HG02870 (cell line): ENCODE measurements at regions not wholly inside any gene's neighbourhood (a gene's known extent, or its start where the extent isn't known, plus 50 kb on each side); places are given as distances from the start of the nearest gene placed in this dataset.

ENCODE experiments used
- ATAC-seq: cut with Tn5 transposase; IDR thresholded peaks from one replicate; pipeline ENCODE4 v1.9.1; 2021; ENCODE audit warnings: mild to moderate bottlenecking, moderate library complexity; ENCODE audit not compliant: unreplicated experiment

DNA sequence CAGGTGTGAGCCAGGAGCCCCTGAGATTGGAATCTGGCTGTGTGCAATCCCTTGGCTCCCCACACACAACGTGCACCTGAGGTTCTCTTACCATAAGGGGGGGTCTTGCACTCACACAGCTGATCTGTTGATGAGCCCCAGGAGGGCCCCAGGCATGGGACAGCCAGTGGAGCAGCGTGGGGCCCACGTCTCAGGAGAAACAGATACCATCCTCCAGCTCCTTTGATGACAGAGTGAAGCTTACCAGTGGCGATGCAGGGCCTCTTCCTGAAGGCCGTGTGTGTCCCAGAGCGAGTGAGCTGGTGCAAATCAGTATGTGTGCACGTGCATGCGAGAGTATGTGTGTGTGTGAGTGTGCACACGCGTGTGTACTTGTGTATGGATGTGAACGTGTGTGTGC is 287.4 kb downstream of the IRX1 start:
- no peak for ATAC-seq

DNA sequence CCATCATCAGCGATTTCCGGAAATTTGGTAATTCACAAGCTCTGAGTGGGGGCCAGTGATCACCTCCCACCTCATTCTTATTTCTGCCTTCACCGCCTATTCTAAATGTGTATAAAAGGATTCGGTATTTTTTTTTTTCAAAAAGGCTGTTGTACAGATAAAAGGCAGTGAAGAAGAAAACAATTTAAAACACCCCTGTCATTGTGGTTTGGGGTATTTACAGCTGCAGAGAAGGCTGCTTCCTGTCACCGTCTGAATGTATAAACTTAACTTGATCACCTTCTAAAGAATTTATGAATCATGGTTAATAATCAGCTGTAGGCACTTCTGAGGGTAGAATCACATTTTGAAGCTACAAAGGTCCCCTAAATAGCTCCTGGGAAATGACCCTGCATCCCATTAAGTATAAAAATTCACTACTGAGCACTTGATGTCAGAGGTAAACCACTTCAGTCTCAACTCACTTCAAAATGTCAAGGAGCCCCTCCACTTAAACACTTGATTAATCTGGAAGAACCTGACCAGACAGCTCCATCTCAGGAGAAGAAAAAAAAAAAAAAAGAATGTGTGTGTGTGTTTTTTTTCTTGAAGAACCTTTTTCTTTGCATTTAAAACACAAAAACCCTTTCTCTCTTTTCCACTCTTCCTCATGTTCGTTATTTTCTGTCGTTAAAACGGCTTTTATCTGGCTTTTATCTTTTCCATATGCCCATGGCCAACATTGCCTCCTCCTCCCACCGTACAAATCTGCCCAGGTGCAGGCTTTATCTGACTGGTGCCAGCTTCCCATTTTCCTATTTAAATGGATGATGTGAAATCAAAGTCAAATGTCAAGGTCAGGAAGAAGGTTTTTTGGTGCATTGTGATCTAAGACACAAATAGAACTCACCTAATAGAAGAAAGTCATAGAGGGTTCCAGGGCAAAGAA is 291.2 kb downstream of the IRX1 start:
- ATAC-seq = no peak

DNA sequence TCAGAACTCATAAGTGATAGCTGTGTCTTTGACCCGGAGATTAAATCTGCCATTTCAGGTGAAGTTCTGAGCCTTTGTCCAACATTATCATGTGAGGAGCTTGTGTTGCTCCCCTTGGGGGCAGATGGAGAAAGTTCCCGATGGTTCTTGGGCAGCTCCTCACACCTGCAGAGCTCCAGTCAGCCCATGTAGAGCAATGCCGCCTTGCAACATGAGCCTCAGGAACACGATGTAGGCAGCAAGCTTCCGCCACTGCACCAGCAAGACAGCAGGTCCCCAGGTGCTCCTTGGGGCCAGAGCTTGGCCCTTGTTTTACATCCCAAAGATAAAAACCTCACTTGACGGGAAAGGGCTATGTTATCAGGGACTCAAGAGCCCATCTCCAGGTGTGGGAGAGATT is 292.7 kb downstream of the IRX1 start:
- ATAC-seq = no peak

DNA sequence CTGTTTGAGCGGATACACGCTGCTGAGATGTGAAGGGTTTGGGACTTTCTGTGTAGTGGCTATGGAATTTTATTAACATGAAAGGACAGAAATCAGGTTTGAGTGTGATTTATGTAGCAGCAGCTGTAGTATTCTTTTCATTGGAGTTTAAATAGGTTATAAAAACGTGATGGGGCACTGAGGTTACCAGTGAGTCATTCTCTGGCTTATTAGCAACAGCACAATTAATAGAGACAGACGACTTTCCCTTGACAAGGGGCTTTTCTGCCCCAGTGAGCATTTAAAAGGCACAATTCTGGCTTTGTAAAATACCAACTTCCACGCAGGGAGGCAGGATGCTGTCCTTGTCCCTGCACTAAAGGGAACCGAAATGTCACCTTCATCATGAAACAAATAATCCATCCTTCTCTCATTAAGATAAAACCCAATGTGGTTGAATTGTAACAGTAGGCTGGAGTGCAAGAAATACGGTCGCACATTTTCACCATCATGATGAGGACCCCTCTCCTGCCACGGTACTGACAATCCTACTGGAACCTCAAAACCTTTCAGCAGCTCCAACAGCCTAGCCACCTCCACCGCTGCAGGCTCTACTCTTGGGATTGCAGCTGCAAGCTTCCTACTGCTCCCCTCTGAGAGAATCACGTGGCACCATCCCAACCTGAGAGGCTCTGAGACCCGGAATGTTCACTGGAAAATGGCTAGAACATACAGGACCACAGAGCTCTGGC is 293.9 kb downstream of the IRX1 start:
- ATAC-seq = no peak

DNA sequence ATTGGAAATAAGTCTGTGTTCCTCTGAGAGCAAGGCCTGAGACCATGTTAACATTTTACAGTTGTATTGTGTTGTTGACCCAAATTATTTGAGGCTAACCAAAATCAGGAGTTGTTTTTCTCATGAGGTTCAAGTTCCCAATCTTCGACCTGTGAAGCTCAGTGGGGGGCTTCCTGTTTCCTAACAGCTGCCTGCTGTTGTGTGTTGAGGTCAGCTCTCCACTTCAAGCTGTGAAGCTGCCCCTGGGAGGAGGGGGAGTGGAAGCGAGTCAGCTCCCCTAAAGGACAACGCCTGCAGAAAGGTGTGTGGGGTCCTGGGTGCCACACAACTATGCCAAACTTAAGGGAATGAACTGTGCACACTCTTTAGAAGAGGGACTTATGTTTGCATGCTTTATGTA is 295.5 kb downstream of the IRX1 start:
- no peak for ATAC-seq

DNA sequence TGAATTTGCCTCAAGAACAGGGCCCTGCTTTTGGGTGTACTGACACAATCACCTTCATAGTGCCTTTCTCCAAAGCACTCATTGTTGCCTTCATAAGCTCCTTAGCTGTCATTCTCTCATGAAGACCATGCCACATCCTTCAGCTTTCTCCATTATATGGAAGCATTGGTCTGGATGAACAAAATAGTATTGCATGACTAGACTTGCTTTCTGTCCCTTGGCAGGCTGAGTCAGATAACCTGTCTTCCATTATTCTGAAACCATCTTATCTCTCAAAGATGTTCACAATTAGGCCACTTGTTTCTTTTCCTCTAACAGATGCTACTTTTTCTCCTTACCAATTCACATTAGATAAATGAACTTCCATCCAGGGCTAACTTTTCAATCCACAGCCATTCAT is 297.9 kb downstream of the IRX1 start:
- ATAC-seq = no peak

DNA sequence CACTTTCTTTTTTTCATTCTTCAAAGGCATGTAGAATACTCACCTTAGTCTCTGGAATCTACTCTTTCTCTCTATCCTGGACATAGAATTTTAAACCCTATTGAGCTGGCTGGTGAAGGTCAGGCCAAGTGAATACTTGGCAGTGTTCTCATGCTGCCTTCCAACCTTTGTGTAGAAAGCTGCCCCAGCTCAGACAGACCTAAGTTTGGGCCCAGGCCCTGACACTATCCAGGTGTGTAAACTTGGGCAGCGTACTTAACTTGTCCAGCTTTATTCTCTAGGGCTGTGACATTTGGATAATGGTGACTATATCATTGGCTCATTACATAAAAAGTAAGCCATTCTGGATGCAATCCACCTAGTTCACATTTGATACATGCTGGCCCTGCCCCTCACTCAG is 298.3 kb downstream of the IRX1 start:
- no peak for ATAC-seq

DNA sequence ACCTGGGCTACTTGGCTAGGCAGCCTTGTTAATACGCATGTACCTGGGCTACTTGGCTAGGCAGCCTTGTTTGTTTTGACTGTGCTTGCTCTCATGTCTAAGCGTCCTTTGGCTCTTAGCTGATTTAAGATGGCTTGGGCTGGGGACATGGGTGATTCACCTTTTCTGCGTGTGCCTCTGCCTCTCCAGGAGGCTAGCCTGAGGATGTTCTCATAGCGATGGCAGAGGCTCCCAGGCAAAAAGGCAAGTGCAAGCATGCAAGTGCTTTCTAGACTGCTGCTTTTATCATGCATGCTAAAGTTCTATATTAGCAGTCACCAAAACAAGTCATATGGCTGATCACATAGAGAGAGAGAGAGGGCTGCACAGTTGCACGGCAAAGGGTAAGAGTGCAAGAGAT is 300.5 kb downstream of the IRX1 start:
- ATAC-seq = no peak

DNA sequence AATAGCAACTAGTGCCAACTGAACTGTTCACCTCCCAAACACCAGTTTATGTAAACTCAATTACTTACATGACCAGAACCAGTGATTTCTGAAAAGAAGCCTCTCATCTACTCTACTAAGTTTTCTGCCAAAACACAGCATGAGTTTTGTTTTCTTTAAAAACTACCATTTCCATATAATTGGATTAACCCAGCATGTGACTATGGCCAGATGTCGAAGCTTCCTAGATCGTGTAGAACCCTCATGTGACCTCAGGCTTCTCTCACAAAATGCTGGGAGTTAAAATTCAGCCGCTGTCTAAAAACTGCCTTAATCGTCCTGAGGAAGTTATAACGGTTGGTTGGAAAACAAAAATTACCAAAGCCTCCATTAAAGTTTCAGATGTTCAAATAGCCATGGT is 303.5 kb downstream of the IRX1 start:
- ATAC-seq = no peak

DNA sequence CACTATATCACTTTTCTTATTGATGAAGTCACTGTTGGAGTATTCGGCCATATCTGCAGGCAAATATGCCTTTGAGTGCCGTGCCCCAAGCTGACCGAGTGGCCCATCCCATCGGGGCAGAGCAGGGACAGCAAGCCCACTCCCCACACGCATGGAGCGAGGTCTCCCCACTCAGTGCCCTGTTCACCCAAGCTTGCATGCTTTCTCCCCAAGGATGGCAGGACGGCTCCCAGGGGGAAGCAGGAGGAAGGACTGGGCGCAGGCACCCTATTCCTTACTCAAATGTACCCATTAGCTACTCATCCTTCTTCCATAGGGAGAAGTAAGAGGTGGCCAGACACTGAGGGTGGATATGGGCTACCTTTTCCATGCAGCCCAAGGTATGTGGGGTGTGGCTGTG is 309.0 kb downstream of the IRX1 start:
- ATAC-seq = no peak

DNA sequence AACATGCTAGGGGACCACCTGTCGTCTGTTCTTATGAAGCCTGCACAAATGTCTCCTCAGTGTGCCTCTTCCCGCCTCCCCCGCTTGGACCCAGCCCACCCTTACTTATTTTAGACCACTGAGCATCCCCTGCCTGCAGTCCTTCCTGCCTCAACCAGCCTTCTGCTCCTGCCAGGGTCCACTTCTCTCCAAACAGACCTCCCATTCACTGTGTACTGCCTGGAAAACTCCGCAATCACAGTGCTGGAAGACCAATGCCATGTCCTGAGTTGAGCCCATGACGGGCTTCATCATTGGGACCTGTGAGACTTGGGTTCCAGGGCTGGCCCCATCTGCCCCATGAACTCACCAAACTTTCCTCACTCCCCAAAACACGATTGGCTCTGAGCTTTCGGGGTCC is 309.4 kb downstream of the IRX1 start:
- no peak for ATAC-seq

DNA sequence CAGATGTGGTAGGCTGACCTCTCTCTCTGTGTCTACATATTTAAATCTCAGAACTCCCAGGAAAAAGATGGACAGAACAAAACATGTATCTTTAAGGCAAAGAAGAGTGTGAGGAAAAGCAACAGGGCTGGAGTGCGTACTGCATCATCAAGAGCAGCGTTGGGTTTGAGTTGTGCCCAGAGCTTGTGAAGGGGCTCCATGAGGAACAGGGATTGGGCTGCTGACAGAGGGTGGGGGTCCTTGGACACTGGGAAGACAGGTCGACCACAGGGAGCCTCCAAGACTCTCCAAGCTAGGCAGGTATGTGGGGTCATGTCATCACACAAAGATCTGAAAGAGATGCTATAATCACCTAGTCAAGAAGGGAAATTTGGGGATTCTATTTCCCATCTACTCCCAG is 309.9 kb downstream of the IRX1 start:
- ATAC-seq = no peak

DNA sequence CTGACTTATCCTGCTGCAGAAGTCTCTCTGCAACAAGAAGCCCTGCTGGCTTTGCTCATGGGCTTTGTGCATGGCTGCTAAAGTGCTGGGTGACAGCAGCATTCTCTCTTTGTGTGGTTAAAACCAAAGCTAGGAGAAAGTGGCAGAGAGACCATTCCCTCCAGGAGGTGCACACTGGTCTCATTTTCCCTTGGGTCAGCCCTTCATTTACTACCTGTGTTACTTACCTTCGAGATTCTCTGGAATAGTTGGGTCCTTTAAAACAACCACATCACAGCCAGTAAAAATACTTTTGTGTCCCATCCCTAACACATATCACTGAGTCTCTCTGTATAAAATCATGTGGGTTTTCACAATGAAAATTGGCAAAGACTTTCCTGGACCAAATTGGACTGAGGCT is 315.5 kb downstream of the IRX1 start:
- ATAC-seq = no peak

DNA sequence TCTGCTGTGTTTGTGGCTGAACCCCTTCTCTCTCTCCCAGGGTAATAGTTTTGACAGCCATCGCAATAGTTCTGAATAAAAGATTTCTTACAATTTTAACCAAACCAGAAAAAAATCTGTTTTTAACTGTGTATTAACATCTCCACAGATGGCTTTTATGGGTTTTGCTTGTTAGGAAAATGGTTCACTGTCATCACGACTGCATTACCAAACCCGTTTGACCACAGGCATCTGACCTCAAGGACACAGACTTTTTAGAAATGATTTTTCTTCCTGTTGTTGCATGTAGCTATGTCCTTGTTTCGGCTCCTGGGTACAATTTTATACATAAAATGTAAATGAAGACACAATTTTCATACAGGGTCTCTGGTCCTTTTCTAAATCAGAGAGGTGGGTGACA is 316.1 kb downstream of the IRX1 start:
- no peak for ATAC-seq

DNA sequence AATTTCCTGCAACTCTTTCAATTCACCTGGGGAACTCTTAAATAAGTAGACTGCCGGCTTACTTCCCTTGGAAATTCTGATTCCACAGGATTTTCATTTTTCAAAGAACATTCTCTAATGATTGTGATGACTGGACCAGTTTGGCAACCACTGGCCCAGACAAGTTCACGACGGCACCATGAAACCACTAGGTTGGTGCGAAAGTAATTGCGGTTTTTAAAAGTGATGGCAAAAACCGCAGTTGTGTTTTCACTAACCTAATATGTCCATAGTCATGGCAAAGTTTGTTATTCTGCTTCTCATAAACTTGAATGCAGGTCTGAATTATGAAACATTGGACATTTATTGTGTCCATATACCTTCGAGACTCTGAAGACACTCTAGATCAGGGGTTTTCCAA is 317.2 kb downstream of the IRX1 start:
- ATAC-seq = no peak

DNA sequence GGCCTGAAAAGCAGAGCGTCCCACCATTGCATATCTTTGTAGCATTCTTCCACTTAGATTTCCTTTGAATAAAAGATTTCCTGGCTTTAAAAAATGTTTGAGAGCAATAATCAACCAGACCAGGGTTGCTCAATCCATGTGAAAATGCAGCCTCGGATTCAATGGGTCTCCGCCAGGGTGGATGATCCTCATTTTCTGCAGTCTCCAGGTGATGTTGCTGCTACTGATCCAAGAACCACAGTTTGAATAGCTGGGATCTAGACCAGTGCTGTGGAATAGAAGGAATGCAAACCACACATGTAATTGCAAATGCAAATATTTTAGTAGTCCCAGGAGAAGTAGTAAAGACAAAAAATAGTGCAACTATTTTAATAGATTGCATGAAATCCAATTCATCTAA is 317.6 kb downstream of the IRX1 start:
- no peak for ATAC-seq

DNA sequence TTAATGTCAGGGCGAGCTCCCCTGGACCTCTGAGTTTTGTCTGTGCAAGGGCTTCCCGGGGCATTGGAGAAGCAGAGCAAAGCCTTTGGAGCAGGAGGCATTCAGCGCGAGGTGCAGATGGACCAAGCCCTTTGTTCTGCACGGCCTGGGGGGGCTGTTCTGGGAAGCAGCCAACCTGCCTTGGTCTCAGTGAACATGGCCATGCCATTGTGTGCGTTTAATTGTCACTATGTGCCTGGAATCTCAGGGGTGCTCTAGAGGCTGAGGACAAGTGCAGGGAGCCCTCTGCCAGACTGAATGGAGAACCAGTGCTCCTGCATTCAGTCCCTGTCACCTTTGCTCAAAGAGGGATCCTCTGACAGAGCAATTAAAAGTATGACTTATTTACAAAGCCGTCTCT is 329.4 kb downstream of the IRX1 start:
- no peak for ATAC-seq

DNA sequence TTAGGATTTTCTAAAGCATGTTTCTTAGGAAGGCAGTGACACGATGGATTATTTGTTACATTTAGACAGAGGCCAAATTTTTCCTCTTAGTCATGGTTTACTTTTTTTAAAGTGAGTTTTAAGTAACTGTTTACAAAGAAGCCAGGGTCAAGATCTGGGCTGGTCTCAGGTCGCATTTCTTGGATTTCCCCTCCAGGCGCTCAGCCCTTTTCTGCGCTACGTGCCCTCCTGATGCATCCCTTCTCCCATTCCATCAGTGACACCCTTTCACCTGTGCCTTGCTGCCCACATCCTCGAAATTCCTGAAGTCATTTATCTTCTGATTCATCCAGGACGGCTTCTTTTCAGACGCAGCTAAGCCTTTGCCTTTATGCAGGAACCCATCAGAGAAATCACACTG is 330.3 kb downstream of the IRX1 start:
- ATAC-seq = no peak

DNA sequence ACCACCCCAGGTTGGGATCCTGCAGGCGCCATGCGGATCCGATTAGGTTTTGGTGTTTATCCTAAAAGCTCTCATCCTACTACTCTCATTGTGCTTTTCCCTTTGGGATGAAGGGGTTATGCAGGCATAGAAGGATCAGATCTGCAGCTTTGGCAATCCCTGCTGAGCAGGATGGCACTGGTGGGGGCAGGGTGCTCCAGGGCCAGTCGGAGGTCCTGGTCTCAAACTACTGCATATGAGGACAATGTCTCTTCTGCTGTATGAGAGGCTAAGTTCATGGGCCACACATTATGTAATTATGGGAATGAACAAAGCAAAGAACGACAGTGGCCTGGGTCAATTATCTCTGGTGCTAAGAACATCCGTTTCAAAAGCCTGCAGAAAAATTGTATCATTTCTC is 334.2 kb downstream of the IRX1 start:
- no peak for ATAC-seq

DNA sequence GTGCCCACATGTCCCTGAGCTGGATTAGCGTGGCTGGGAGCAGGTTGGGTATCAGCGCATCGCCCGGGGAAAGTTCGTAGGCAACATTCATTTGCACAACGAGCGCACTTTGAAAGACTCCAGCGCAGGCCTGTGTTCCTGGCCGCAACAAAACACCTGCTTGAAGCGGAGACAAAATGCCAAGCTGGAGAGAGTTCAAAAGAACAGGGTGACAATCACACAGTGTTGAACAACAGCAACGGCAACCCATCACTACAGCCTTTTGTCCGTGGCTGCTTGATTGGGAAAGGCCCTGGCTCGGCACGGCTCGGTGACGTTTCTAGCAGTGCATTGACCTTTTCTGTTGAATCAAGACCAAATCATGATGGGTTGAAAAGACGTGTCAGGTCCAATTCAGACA is 336.3 kb downstream of the IRX1 start:
- no peak for ATAC-seq

DNA sequence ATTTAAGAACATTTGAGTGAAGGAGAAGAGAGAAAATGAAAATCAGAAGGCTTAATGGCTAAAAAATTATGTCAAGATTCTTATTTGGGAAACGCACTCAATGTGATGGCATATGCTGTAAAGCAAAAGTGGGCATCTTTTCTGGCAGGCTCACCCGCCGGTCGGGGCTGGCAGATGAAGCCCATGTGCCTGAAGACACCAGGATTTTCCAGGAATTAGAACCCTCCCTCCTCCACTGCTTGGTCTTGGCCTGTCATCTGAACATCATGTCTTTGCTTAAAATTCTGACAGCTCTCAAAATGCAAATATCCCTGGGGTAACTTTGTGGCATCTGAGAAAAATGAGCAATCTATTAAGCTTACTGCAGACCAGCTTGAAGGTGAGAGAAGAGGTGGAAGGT is 337.9 kb downstream of the IRX1 start:
- no peak for ATAC-seq

DNA sequence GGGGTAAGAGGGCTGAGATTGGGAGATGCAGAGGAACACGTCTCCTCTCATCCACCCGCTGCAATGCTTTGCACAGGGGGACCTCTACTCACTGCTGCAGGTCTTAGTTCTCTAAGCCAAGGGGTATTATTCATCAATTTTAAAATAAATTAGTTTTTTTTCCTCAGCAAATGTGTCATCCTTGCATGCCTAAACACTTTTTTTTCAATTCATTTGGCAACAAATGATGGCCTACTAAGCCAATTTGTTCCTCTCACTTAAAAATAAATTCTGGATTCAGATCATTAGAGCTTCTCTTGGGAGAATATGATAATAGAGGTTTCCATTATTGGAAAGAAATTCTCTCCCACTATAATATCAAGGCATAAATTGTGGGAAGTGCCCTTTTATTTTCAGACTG is 338.3 kb downstream of the IRX1 start:
- no peak for ATAC-seq
